Bronchial epithelial cell (primary cell): ENCODE measurements at regions not wholly inside any gene's neighbourhood (a gene's known extent, or its start where the extent isn't known, plus 50 kb on each side); places are given as distances from the start of the nearest gene placed in this dataset.

Experiments used
- DNase-seq: peaks from one replicate; pipeline ENCODE4 v3.0.0-alpha.2; 2010; ENCODE audit warnings: low read depth
- FAIRE-seq: peaks from 2 replicates; lab custom pipeline; 2011; peaks lifted over from hg19 to GRCh38; lab: Jason Lieb, UNC
- H3K27me3 ChIP-seq: 2 replicates; pipeline ENCODE4 v1.5.1; 2011; ENCODE audit warnings: low read length; ENCODE audit not compliant: control insufficient read depth, insufficient read depth
- H3K36me3 ChIP-seq: 2 replicates; pipeline ENCODE4 v1.5.1; 2011; ENCODE audit warnings: low read length; ENCODE audit not compliant: control insufficient read depth, insufficient read depth
- H3K4me3 ChIP-seq: 2 replicates; pipeline ENCODE4 v1.5.1; 2011; ENCODE audit warnings: mild to moderate bottlenecking, low read depth, low read length, control low read depth
- TF ChIP-seq, protein P1 (sequence below): IDR thresholded peaks from 2 replicates; pipeline ENCODE4 v1.5.1; 2011; ENCODE audit warnings: mild to moderate bottlenecking, moderate library complexity, low read length, control low read depth, inconsistent platforms; ENCODE audit not compliant: insufficient read depth, severe bottlenecking

DNA sequence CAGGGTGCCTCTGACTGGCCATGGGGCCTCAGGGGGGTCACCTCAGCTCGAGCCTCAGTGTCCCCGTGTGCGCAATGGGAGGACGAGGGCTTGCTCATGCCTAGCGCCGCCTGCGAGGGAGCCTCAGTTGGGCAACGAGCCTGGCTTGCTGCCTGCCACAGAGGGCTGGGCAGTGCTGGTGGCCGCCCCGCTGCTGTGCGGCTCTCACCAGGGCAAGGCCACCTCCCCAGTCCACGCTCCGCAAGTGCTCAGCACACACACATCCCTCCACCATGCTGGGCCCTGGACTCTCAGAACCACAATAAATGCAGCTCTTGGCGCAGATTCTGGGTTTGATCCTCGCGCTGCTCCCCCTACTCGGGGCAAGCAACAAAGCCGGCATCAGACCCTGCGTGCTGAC lies 76.2 kb downstream of the ENGASE start:
- Histone ChIP-seq H3K36me3 (no peaks in the 10 kb centered on the region), H3K4me3 (no peak overlapping the region), H3K27me3 (peaks cover 2% of the 10 kb centered on the region)
- TF ChIP-seq, protein P1, sequence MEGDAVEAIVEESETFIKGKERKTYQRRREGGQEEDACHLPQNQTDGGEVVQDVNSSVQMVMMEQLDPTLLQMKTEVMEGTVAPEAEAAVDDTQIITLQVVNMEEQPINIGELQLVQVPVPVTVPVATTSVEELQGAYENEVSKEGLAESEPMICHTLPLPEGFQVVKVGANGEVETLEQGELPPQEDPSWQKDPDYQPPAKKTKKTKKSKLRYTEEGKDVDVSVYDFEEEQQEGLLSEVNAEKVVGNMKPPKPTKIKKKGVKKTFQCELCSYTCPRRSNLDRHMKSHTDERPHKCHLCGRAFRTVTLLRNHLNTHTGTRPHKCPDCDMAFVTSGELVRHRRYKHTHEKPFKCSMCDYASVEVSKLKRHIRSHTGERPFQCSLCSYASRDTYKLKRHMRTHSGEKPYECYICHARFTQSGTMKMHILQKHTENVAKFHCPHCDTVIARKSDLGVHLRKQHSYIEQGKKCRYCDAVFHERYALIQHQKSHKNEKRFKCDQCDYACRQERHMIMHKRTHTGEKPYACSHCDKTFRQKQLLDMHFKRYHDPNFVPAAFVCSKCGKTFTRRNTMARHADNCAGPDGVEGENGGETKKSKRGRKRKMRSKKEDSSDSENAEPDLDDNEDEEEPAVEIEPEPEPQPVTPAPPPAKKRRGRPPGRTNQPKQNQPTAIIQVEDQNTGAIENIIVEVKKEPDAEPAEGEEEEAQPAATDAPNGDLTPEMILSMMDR: no peak
- DNase-seq (no peak), FAIRE-seq (no peak)

DNA sequence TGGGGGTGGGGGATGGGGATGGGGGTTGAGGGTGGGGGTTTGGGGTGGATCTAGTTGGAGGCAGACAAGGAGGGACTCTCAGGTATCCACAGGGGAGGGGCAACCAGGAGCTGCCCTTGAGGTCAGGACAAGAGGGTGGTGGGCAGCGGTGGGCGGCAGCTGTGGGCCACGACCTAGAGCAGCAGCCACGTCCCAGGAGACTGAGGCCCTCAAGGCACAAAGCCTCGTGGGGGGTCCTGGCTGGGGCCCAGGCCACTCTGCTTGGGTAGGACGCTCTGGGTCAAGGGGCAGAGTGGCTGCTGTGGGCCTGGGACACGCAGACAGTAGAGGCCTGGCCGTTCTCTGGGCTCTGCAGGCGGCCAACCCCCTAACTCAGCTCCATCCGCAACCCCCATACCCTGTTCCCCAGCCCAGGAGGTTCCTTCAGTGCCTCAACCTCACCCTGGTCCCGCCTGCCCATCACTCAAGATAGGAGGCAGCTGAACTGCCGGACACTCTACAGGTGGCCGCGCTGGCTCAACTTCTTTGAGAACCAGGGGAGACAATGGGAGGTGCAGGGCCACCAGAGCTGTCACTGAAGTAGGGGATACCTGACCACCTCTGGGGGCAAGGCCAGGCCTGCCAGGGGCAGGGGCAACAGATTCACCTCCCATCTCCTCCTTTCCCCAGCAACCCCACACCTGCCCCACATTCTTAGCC lies 75.6 kb downstream of the ENGASE start:
- TF ChIP-seq, protein P1: no peak
- no peak overlapping the region for H3K4me3 ChIP-seq
- FAIRE-seq (no peak), DNase-seq (no peak)
- H3K36me3 ChIP-seq: no peaks in the 10 kb centered on the region
- H3K27me3 ChIP-seq: peaks cover 2% of the 10 kb centered on the region

DNA sequence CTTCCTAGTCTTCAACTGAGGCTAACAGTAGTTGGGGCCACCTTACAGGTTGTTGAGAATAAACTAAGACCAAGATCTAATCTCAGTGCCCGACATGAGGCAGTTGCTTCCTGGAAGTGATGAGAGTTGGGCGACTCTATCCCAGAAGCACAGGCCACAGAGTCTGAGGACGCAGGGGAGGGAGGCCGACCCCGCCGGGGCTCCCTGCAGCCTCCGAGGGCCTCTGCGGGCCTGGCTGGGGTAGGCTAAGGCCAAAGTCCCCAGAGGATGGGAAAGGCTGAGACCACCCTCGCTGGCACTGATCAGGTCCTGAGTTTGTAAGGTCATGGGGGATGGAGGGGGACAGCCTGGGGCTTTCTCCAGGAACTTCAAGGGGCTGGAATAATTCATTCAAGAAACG lies 74.0 kb downstream of the ENGASE start:
- H3K36me3 ChIP-seq: no peaks in the 10 kb centered on the region
- no peak for FAIRE-seq
- peaks cover 2% of the 10 kb centered on the region for H3K27me3 ChIP-seq
- DNase-seq: no peak
- TF ChIP-seq, protein P1: no peak
- H3K4me3 ChIP-seq: no peak overlapping the region

DNA sequence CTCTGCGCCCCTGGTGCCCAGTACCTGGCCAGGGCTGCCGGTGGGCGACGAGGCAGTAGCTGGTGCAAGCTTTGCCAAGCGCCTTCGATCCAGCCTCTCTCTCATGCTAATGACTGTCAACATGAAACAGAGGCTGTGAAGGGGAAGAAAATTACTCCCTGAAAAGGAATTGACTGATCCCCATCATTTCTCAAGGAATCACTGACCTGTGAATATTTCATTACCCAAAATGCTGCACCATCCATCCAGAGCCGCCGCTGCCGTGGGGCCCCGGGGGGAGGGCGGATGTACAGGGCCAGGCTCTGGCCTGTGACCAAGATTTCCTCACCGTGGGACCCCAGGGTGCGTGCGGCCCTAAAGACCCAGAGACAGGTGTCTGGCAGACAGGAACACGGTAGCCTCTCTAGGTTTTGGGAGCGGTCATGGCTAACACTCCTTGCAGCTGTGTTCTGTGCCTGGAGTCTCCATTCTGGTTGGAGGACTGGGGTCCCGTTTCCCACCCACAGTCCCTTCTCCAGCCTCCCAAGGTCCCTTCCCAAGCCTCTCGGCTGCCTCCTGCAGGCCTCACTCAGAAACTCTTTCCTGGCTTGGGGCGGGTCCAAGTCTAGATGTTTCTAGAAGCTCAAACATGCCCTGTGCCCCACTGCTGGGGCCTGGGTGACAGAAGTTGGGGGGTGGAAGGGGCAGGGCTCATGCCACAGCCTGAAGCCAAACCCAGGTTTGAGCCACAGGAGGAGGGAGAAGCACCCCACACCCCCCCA lies 73.3 kb downstream of the ENGASE start:
- Histone ChIP-seq H3K36me3 (no peaks in the 10 kb centered on the region), H3K27me3 (peaks cover 2% of the 10 kb centered on the region), H3K4me3 (no peak overlapping the region)
- TF ChIP-seq, protein P1: no peak
- FAIRE-seq (peak; percentile 47), DNase-seq (no peak)

DNA sequence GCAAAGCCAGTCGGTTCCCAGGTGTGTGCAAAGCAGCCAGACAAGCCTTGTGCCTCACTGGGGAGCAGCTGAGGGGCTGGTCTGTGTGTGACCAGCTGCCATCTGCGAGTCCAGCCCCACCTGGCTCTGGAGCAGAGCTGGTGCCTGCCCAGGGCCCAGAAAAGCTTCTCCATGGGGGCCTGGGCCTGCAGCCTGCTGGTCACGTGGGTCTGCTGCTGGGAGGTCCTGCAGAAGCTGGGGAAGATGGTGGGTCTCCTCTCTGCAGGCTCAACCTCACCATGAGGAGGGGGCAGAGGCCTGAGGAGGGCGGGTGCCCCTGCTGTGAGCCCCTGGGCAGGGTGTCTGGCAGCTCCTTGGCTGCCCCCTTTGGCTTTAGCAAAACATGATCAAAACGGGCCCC lies 71.9 kb downstream of the ENGASE start:
- FAIRE-seq (no peak), DNase-seq (no peak)
- TF ChIP-seq, protein P1: no peak
- Histone ChIP-seq H3K4me3 (no peak overlapping the region), H3K36me3 (no peaks in the 10 kb centered on the region), H3K27me3 (peaks cover 2% of the 10 kb centered on the region)

DNA sequence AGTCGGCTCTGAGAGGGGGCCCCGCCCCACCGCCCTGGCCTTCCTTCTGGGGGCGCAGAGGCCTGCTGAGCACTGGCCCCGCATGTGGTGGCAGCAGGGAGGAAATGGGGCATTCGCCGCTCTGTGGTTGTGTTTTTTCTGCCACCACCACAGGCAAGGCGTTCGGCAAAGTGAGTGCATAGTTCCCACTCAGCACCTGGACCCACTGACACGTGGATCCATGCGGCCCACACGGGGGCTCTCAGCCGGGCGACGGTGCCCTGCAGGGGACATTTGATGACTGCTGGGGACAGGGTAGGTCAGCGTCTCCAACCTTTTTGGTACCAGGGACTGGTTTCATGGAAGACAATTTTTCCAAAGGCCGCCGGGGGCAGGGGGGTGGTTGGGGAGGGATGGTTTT lies 70.9 kb downstream of the ENGASE start:
- Histone ChIP-seq H3K36me3 (no peaks in the 10 kb centered on the region), H3K27me3 (peaks cover 2% of the 10 kb centered on the region), H3K4me3 (no peak overlapping the region)
- TF ChIP-seq, protein P1: no peak
- no peak for DNase-seq
- FAIRE-seq: no peak
